Suprapubic skin (tissue), 4 donors: ENCODE measurements at regions not wholly inside any gene's neighbourhood (a gene's known extent, or its start where the extent isn't known, plus 50 kb on each side); places are given as distances from the start of the nearest gene placed in this dataset.

Experiments used
- EP300 ChIP-seq: sonication (generic); formaldehyde crosslinking; IDR thresholded peaks from one replicate; pipeline ENCODE4 v1.6.1; 2017; ENCODE audit warnings: antibody characterized with exemption
- POLR2A ChIP-seq, 2 donors: fragments of 450-650 bp; IDR thresholded peaks; one replicate each; pipeline ENCODE4 v1.6.1; 2017; ENCODE audit warnings: antibody characterized with exemption in 2 of 2, mild to moderate bottlenecking in 2 of 2, moderate library complexity in 2 of 2
- POLR2AphosphoS5 ChIP-seq, 3 donors: sonication (generic); formaldehyde crosslinking; IDR thresholded peaks; one replicate each; pipeline ENCODE4 v1.6.1; 2017; ENCODE audit warnings: antibody characterized with exemption in 3 of 3
- TF ChIP-seq, protein P1 (sequence below), 2 donors: fragments of 200-600 bp in 1 of 2; fragments of 450-650 bp in 1 of 2; sonication (generic) in 1 of 2; IDR thresholded peaks; one replicate each; pipeline ENCODE4 v1.5.1; 2016 to 2019; ENCODE audit warnings: antibody characterized with exemption in 2 of 2, mild to moderate bottlenecking in 1 of 2, moderate library complexity in 1 of 2

DNA sequence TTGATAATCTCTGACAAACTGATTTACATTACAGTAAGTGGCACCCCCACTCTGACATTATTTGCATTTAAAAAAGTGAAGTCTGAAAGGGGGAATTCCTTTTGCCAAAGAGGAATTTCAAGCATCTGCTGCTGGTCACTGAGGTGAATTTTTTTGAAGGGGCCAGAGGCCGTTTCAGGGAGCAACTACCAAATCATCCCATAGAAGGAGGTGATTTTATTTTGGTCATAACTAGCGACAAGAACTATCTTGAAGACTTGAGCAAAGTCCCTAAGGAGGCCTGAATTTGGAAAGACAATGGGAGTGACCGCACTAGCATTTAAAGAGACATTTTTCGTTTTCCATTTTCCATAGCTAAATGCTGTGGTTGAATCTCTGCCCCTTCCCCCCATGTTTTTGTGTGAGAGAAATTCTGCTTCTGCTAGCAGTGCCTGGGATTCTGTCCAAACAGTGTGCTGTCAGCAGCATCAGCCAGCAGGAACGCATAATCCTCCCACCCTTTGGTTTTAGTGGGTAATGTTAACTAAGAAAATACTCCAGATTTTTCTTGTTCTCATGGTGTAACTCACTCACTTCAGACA, 110.1 kb upstream of the MED14 start:
- TF ChIP-seq, protein P1, sequence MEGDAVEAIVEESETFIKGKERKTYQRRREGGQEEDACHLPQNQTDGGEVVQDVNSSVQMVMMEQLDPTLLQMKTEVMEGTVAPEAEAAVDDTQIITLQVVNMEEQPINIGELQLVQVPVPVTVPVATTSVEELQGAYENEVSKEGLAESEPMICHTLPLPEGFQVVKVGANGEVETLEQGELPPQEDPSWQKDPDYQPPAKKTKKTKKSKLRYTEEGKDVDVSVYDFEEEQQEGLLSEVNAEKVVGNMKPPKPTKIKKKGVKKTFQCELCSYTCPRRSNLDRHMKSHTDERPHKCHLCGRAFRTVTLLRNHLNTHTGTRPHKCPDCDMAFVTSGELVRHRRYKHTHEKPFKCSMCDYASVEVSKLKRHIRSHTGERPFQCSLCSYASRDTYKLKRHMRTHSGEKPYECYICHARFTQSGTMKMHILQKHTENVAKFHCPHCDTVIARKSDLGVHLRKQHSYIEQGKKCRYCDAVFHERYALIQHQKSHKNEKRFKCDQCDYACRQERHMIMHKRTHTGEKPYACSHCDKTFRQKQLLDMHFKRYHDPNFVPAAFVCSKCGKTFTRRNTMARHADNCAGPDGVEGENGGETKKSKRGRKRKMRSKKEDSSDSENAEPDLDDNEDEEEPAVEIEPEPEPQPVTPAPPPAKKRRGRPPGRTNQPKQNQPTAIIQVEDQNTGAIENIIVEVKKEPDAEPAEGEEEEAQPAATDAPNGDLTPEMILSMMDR (IDR thresholded peaks at IDR 0.05), result no peak
- no peak for TF ChIP-seq POLR2A (IDR thresholded peaks at IDR 0.05)
- TF ChIP-seq POLR2AphosphoS5 (IDR thresholded peaks at IDR 0.05), result no peak
- TF ChIP-seq EP300, result no peak
